Loucy (cell line): ENCODE measurements at regions not wholly inside any gene's neighbourhood (a gene's known extent, or its start where the extent isn't known, plus 50 kb on each side); places are given as distances from the start of the nearest gene placed in this dataset.

ENCODE experiments used
- H2AFZ ChIP-seq: fragments of 200-600 bp; sonication (generic); 2 replicates; pipeline ENCODE4 v1.6.0; 2016; ENCODE audit warnings: antibody characterized with exemption, mild to moderate bottlenecking, low read length, moderate library complexity
- H3F3A ChIP-seq: fragments of 200-600 bp; 2 replicates; pipeline ENCODE4 v1.6.0; 2016; ENCODE audit warnings: antibody characterized with exemption, low read depth, mild to moderate bottlenecking
- H3K27me3 ChIP-seq: fragments of 200-600 bp; sonication (generic); 2 replicates; pipeline ENCODE4 v1.6.1; 2014; ENCODE audit warnings: low read length, mild to moderate bottlenecking; ENCODE audit not compliant: insufficient read depth, poor library complexity, severe bottlenecking
- H3K36me3 ChIP-seq: fragments of 200-600 bp; sonication (generic); 2 replicates; pipeline ENCODE4 v1.6.1; 2016; ENCODE audit warnings: low read length; ENCODE audit not compliant: insufficient read depth
- H3K4me1 ChIP-seq: fragments of 200-600 bp; sonication (generic); 2 replicates; pipeline ENCODE4 v1.5.1; 2014; ENCODE audit warnings: low read length, mild to moderate bottlenecking; ENCODE audit not compliant: insufficient read depth, poor library complexity, severe bottlenecking
- H3K4me2 ChIP-seq: fragments of 200-600 bp; sonication (generic); 2 replicates; pipeline ENCODE4 v1.6.0; 2014; ENCODE audit warnings: antibody characterized with exemption, low read length, low read depth, mild to moderate bottlenecking; ENCODE audit not compliant: poor library complexity, severe bottlenecking
- H3K4me3 ChIP-seq: fragments of 200-600 bp; sonication (generic); 2 replicates; pipeline ENCODE4 v1.5.1; 2014; ENCODE audit warnings: low read length, mild to moderate bottlenecking, mixed read lengths; ENCODE audit not compliant: poor library complexity, severe bottlenecking
- H3K79me2 ChIP-seq: fragments of 200-600 bp; sonication (generic); 2 replicates; pipeline ENCODE4 v1.6.1; 2014; ENCODE audit warnings: low read length; ENCODE audit not compliant: insufficient read depth
- H3K9ac ChIP-seq: fragments of 200-600 bp; sonication (generic); 2 replicates; pipeline ENCODE4 v1.6.0; 2014; ENCODE audit warnings: mild to moderate bottlenecking, low read depth, low read length, moderate library complexity; ENCODE audit not compliant: poor library complexity, severe bottlenecking
- H3K9me2 ChIP-seq: fragments of 200-600 bp; sonication (generic); replicated peaks from 2 replicates; pipeline ENCODE4 v1.6.1; 2016; ENCODE audit warnings: low read depth, low read length, mixed read lengths
- H3K9me3 ChIP-seq: fragments of 200-600 bp; sonication (generic); 2 replicates; pipeline ENCODE4 v1.6.1; 2014; ENCODE audit warnings: mild to moderate bottlenecking, antibody characterized with exemption, low read length, low read depth; ENCODE audit not compliant: insufficient read depth
- H4K20me1 ChIP-seq: fragments of 200-600 bp; sonication (generic); 2 replicates; pipeline ENCODE4 v1.6.0; 2014; ENCODE audit warnings: antibody characterized with exemption, low read length, mild to moderate bottlenecking; ENCODE audit not compliant: insufficient read depth, poor library complexity, severe bottlenecking
- EZH2phosphoT487 ChIP-seq: fragments of 200-600 bp; IDR thresholded peaks from 2 replicates; pipeline ENCODE4 v1.6.1; 2018; ENCODE audit warnings: antibody characterized with exemption, mild to moderate bottlenecking, moderate library complexity, borderline replicate concordance
- TF ChIP-seq, protein P1 (sequence below): fragments of 200-600 bp; sonication (generic); conservative IDR thresholded peaks from 2 replicates; pipeline ENCODE4 v1.5.1; 2014; ENCODE audit warnings: mild to moderate bottlenecking, antibody characterized with exemption, low read length

DNA sequence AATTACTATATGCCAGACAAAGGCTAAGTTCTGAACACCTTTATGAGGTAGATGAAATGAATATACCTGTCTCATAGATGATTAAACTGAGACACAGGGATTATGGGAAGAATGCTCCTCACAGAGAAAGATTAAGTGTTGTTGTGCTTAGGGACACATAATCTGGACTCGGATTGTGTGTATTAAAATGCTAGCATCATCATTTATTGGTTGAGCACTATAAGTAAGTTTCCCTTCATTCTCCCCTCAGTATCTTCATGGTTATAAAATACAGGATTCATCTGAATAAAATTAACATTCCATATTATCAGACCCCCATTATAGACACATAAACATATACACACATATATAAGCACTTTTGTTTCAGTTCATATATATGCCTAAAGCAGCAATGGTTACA lies 463.5 kb downstream of the PPP4R3C start:
- H3K9me2 ChIP-seq: no peaks in the 10 kb centered on the region
- H3K36me3 ChIP-seq: no peaks in the 10 kb centered on the region
- H3K9ac ChIP-seq: no peak overlapping the region
- H2AFZ ChIP-seq: no peak overlapping the region
- H4K20me1 ChIP-seq: no peaks in the 10 kb centered on the region
- no peaks in the 10 kb centered on the region for H3K79me2 ChIP-seq
- no peaks in the 10 kb centered on the region for H3F3A ChIP-seq
- no peak overlapping the region for H3K4me3 ChIP-seq
- no peaks in the 10 kb centered on the region for H3K9me3 ChIP-seq
- no peaks in the 10 kb centered on the region for H3K27me3 ChIP-seq
- H3K4me2 ChIP-seq: no peak overlapping the region
- H3K4me1 ChIP-seq: no peaks in the 10 kb centered on the region
- no peak for TF ChIP-seq EZH2phosphoT487
- TF ChIP-seq, protein P1, sequence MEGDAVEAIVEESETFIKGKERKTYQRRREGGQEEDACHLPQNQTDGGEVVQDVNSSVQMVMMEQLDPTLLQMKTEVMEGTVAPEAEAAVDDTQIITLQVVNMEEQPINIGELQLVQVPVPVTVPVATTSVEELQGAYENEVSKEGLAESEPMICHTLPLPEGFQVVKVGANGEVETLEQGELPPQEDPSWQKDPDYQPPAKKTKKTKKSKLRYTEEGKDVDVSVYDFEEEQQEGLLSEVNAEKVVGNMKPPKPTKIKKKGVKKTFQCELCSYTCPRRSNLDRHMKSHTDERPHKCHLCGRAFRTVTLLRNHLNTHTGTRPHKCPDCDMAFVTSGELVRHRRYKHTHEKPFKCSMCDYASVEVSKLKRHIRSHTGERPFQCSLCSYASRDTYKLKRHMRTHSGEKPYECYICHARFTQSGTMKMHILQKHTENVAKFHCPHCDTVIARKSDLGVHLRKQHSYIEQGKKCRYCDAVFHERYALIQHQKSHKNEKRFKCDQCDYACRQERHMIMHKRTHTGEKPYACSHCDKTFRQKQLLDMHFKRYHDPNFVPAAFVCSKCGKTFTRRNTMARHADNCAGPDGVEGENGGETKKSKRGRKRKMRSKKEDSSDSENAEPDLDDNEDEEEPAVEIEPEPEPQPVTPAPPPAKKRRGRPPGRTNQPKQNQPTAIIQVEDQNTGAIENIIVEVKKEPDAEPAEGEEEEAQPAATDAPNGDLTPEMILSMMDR: no peak

DNA sequence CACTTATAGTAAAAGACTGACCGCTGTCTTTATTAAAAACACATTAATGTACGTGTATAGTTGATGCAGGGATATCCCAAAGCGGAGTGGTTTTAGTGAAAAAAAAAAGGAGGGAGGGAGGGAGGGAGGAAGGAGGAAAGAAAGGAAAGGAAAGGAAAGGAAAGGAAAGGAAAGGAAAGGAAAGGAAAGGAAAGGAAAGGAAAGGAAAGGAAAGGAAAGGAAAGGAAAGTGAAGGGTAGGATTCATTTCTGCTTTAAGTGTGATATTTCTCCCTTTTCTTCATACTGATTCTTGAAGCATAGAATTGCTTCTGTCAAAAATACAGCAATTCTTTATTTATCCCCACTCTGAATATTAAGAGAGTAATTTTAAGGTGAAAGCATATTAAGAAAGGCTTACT lies 504.9 kb downstream of the PPP4R3C start:
- Histone ChIP-seq H3K9me3 (no peaks in the 10 kb centered on the region), H3K4me3 (no peak overlapping the region), H3K79me2 (no peaks in the 10 kb centered on the region), H3K4me2 (no peak overlapping the region), H3K9ac (no peak overlapping the region), H3K4me1 (no peaks in the 10 kb centered on the region), H3F3A (no peaks in the 10 kb centered on the region), H4K20me1 (no peaks in the 10 kb centered on the region), H2AFZ (no peak overlapping the region), H3K9me2 (no peaks in the 10 kb centered on the region), H3K36me3 (no peaks in the 10 kb centered on the region), H3K27me3 (no peaks in the 10 kb centered on the region)
- TF ChIP-seq, protein P1: no peak
- TF ChIP-seq EZH2phosphoT487: no peak

DNA sequence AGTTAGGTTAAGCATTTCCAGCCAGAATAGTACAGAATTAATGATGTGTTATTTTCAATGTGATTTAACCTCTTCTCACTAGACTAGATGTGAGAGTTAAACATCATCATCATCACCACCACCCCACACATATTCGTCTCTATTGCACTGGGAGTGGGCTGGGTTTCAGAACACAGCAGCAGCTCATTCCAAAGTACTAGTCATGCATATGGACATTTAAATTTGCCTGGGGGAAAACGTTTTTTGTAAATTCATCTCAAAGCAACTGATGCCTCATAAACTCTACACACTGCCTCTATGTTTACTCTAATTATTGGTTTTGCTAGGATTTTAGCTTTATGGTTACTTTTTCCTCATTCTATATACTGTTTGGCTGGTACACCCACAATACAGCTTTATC lies 509.1 kb downstream of the PPP4R3C start:
- TF ChIP-seq EZH2phosphoT487: no peak
- TF ChIP-seq, protein P1: no peak
- Histone ChIP-seq H3K27me3 (no peaks in the 10 kb centered on the region), H3K4me2 (no peak overlapping the region), H3K9me3 (no peaks in the 10 kb centered on the region), H4K20me1 (no peaks in the 10 kb centered on the region), H2AFZ (no peak overlapping the region), H3K9ac (no peak overlapping the region), H3K36me3 (no peaks in the 10 kb centered on the region), H3K79me2 (no peaks in the 10 kb centered on the region), H3F3A (no peaks in the 10 kb centered on the region), H3K4me1 (no peaks in the 10 kb centered on the region), H3K4me3 (no peak overlapping the region), H3K9me2 (no peaks in the 10 kb centered on the region)
